Brain microvascular endothelial cell (primary cell): ENCODE measurements at regions not wholly inside any gene's neighbourhood (a gene's known extent, or its start where the extent isn't known, plus 50 kb on each side); places are given as distances from the start of the nearest gene placed in this dataset.

Experiments used
- DNase-seq: peaks from one replicate; pipeline ENCODE4 v3.0.0-alpha.2; 2020
- H3K27ac ChIP-seq: fragments of 250-450 bp; sonication (Bioruptor Pico); 2 replicates; pipeline ENCODE4 v1.5.1; 2020; ENCODE audit warnings: mild to moderate bottlenecking, moderate library complexity
- H3K27me3 ChIP-seq: fragments of 250-450 bp; sonication (Bioruptor Pico); replicated peaks from 2 replicates; pipeline ENCODE4 v1.5.1; 2020; ENCODE audit warnings: mild to moderate bottlenecking
- H3K36me3 ChIP-seq: fragments of 250-450 bp; sonication (Bioruptor Pico); replicated peaks from 2 replicates; pipeline ENCODE4 v1.5.1; 2020; ENCODE audit warnings: mild to moderate bottlenecking
- H3K4me3 ChIP-seq: 2 replicates; pipeline ENCODE4 v1.5.1; 2011; ENCODE audit warnings: low read depth, mild to moderate bottlenecking, control low read depth, low read length, moderate library complexity
- in situ Hi-C: cut with HindIII; loops from 2 replicates; pipeline ENCODE4 v1.10.0; 2017; ENCODE audit warnings: low sequenced_read_pairs, low pct_ligation_motif_present
- TF ChIP-seq, protein P1 (sequence below): IDR thresholded peaks from 2 replicates; pipeline ENCODE4 v1.5.1; 2011; ENCODE audit warnings: low read depth, mild to moderate bottlenecking, moderate library complexity, low read length, control low read depth, inconsistent platforms; ENCODE audit errors: missing control alignments

DNA sequence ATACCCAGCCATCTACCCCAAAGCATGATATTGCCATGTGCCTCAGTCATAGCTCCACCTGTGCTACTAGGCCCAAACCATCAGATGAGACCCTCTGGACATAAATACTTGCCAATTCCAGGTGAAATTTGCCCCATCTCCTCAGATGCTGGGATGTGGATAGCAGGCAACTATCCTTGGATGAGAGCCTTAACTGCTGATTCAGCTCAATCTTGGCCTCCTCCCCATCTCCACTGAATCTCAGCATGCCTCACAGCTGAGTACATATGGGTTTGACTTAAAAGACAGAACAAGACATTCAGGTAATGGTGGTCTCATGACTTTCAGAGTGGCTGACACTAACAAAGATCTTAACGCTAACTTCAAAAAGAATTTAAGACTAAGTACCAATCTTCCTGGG lies 50.8 kb upstream of the KLHL13 start:
- H3K4me3 ChIP-seq, result no peak overlapping the region
- no peaks in the 10 kb centered on the region for H3K36me3 ChIP-seq
- TF ChIP-seq, protein P1, sequence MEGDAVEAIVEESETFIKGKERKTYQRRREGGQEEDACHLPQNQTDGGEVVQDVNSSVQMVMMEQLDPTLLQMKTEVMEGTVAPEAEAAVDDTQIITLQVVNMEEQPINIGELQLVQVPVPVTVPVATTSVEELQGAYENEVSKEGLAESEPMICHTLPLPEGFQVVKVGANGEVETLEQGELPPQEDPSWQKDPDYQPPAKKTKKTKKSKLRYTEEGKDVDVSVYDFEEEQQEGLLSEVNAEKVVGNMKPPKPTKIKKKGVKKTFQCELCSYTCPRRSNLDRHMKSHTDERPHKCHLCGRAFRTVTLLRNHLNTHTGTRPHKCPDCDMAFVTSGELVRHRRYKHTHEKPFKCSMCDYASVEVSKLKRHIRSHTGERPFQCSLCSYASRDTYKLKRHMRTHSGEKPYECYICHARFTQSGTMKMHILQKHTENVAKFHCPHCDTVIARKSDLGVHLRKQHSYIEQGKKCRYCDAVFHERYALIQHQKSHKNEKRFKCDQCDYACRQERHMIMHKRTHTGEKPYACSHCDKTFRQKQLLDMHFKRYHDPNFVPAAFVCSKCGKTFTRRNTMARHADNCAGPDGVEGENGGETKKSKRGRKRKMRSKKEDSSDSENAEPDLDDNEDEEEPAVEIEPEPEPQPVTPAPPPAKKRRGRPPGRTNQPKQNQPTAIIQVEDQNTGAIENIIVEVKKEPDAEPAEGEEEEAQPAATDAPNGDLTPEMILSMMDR, result no peak
- H3K27ac ChIP-seq, result no peak overlapping the region
- H3K27me3 ChIP-seq, result no peaks in the 10 kb centered on the region
- DNase-seq, result no peak
- in situ Hi-C loops, result no loop called here

DNA sequence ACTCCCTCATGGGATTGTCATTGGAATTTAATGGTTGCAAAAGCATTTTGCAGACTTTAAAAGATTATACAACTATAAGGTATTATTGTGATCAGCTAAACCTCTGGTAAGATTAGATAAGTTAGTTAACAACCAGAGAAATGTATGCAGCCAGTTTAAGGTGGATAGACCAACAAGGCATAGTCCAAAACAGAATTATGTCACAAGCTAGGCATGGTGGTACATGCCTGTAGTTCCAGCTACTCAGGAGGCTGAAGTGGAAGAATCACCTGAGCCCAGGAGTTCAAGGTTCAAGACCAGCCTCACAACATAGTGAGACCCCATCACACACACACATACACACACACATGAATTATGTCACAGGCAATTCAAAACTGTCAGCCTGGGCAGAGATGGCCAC lies 54.7 kb upstream of the KLHL13 start:
- DNase-seq, result no peak
- TF ChIP-seq, protein P1, result no peak
- no peaks in the 10 kb centered on the region for H3K36me3 ChIP-seq
- in situ Hi-C loops, result no loop called here
- H3K4me3 ChIP-seq, result no peak overlapping the region
- no peaks in the 10 kb centered on the region for H3K27me3 ChIP-seq
- H3K27ac ChIP-seq, result no peak overlapping the region

DNA sequence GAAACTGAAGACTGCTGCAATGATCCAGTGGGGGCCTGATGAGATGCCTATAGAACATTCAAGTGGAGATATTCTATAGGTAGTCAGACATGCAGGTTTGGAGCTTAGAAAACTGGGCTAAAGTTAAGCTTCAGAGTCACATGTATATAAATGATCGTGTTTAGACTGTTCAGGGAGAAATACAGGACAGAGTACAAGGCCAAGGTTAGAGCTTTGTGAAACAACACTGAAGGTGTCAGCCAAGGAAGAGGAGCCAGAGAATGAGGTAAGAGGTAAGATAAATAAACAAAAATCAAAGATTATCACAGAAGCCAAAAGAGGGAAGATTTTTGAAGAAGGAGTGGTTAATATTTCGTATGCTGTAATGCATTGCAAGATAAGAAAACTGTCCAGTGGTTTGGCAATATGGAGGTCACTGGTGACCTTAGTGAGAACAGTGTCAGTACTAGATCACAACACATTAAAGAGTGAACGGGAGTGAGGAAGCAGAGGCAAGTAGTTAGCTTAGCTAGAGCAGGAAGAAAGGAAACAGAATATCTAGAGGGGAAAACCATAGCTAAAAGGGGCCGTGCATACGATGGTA lies 58.0 kb upstream of the KLHL13 start:
- in situ Hi-C loops, result no loop called here
- Histone ChIP-seq H3K36me3 (no peaks in the 10 kb centered on the region), H3K4me3 (no peak overlapping the region), H3K27me3 (no peaks in the 10 kb centered on the region), H3K27ac (no peak overlapping the region)
- TF ChIP-seq, protein P1, result no peak
- DNase-seq, result no peak

- in situ Hi-C loops, result no loop called here
- no peak overlapping the region for H3K4me3 ChIP-seq
- no peaks in the 10 kb centered on the region for H3K27me3 ChIP-seq
- no peak overlapping the region for H3K27ac ChIP-seq
- DNase-seq, result no peak
- TF ChIP-seq, protein P1, result no peak
- no peaks in the 10 kb centered on the region for H3K36me3 ChIP-seq
These were observed 61.1 kb upstream of the KLHL13 start for GRCh38 chrX:118177708-118178107.

- in situ Hi-C loops, result no loop called here
- H3K4me3 ChIP-seq, result no peak overlapping the region
These were observed 61.8 kb upstream of the KLHL13 start for GRCh38 chrX:118178450-118178849.

More at GRCh38 chrX:118178450-118178849, 61.8 kb upstream of the KLHL13 start:
- H3K27me3 ChIP-seq, result no peaks in the 10 kb centered on the region
- TF ChIP-seq, protein P1, result no peak
- no peak for DNase-seq
- no peaks in the 10 kb centered on the region for H3K36me3 ChIP-seq
- no peak overlapping the region for H3K27ac ChIP-seq
